SK-N-SH (cell line): ENCODE measurements at regions not wholly inside any gene's neighbourhood (a gene's known extent, or its start where the extent isn't known, plus 50 kb on each side); places are given as distances from the start of the nearest gene placed in this dataset.

ENCODE experiments used
- CHD2 ChIP-seq: fragments of 150-350 bp; IDR thresholded peaks from 2 replicates; pipeline ENCODE4 v1.6.1; 2018; ENCODE audit warnings: low read length; ENCODE audit not compliant: partially characterized antibody
- CTCF ChIP-seq: fragments of 200-600 bp; sonication (generic); IDR thresholded peaks from 2 replicates; pipeline ENCODE4 v1.6.1; 2017; ENCODE audit warnings: antibody characterized with exemption, mild to moderate bottlenecking, moderate library complexity
- EP300 ChIP-seq, 2 experiments: IDR thresholded peaks; 2 replicates each; pipeline versions ENCODE4 v1.4.0 to v1.6.1; 2012; ENCODE audit warnings: borderline replicate concordance in 1 of 2, low read depth in 1 of 2, low read length in 1 of 2
- EZH2phosphoT487 ChIP-seq: fragments of 200-600 bp; sonication (generic); IDR thresholded peaks from 2 replicates; pipeline ENCODE4 v1.6.1; 2017; ENCODE audit warnings: low read depth, mixed run types, mild to moderate bottlenecking, antibody characterized with exemption, moderate library complexity, borderline replicate concordance
- POLR2AphosphoS5 ChIP-seq: IDR thresholded peaks from 2 replicates; pipeline ENCODE4 v1.6.1; 2012; ENCODE audit warnings: low read depth, low read length
- RAD21 ChIP-seq: IDR thresholded peaks from 2 replicates; pipeline ENCODE4 v1.6.1; 2012; ENCODE audit warnings: mild to moderate bottlenecking, low read length
- RFX5 ChIP-seq: IDR thresholded peaks from 2 replicates; pipeline ENCODE4 v1.6.1; 2012; ENCODE audit warnings: mild to moderate bottlenecking, improper control_type of control experiment, low read length
- SMC3 ChIP-seq: IDR thresholded peaks from 2 replicates; pipeline ENCODE4 v1.6.1; 2012; ENCODE audit warnings: low read depth, low read length, improper control_type of control experiment
- TCF12 ChIP-seq: IDR thresholded peaks from 2 replicates; pipeline ENCODE4 v1.4.0; 2012
- YY1 ChIP-seq: IDR thresholded peaks from 2 replicates; pipeline ENCODE4 v1.4.0; 2012; ENCODE audit warnings: low read depth, mild to moderate bottlenecking

- TF ChIP-seq CTCF (no peak), YY1 (no peak), POLR2AphosphoS5 (no peak), CHD2 (no peak), RAD21 (no peak), SMC3 (no peak), EZH2phosphoT487 (no peak), EP300 (IDR thresholded peaks at IDR 0.05; ENCODE audit: borderline replicate concordance in 1 of 2, low read depth in 1 of 2, low read length in 1 of 2) (no peak), TCF12 (no peak), RFX5 (no peak)
Measured at GRCh38 chr5:17339841-17340240, 122.4 kb downstream of the BASP1 start.
